ENCODE measurements at regions not wholly inside any gene's neighbourhood (a gene's known extent, or its start where the extent isn't known, plus 50 kb on each side); places are given as distances from the start of the nearest gene placed in this dataset.

GRCh38 chr12:31778687-31779086, 49.9 kb upstream of the AMN1 start:
- Histone ChIP-seq H3K79me2 (ENCODE audit: insufficient read depth, low read length) (no peaks in the 10 kb centered on the region), H3K27ac (ENCODE audit: low read length) (no peak overlapping the region), H4K20me1 (ENCODE audit: insufficient read depth, low read length) (no peaks in the 10 kb centered on the region), H3K4me2 (ENCODE audit: insufficient read depth, low read length) (no peak overlapping the region), H3K9ac (ENCODE audit: low read depth, low read length) (no peak overlapping the region), H3K4me3 (ENCODE audit: low read depth in 1 of 2, low read length in 2 of 2) (no peak overlapping the region), H3K36me3 (ENCODE audit: insufficient read depth, low read length) (no peaks in the 10 kb centered on the region), H3K4me1 (ENCODE audit: insufficient read depth, low read length) (no peaks in the 10 kb centered on the region), H3K9me3 (ENCODE audit: insufficient read depth, low read length, severe bottlenecking) (no peaks in the 10 kb centered on the region), H3K27me3 (ENCODE audit: insufficient read depth, low read length, poor library complexity) (no peaks in the 10 kb centered on the region), H2AFZ (ENCODE audit: low read depth, low read length) (peak overlapping the region; percentile 13)
- TF ChIP-seq EZH2 (IDR thresholded peaks at IDR 0.05; ENCODE audit: borderline replicate concordance, low read depth, low read length, severe bottlenecking), result no peak
- no peak for TF ChIP-seq CTCF (IDR thresholded peaks at IDR 0.05; ENCODE audit: borderline replicate concordance, extremely low read depth, low read length, poor library complexity, severe bottlenecking)
- ATAC-seq (ENCODE audit: insufficient read depth, low read depth) (no peak), DNase-seq (no peak)

Data from DND-41 (cell line).